HL-60 (cell line): ENCODE measurements at regions not wholly inside any gene's neighbourhood (a gene's known extent, or its start where the extent isn't known, plus 50 kb on each side); places are given as distances from the start of the nearest gene placed in this dataset.

ENCODE experiments used
- DNase-seq, 2 experiments: peaks; one replicate each; pipeline ENCODE4 v3.0.0-alpha.2; 2010 to 2020; ENCODE audit warnings: low read depth in 1 of 2, low spot score in 1 of 2
- H3K27ac ChIP-seq: fragments of 250-450 bp; sonication (Bioruptor Pico); replicated peaks from 2 replicates; pipeline ENCODE4 v1.5.1; 2020; ENCODE audit warnings: mild to moderate bottlenecking, moderate library complexity
- H3K27me3 ChIP-seq: fragments of 250-450 bp; sonication (Bioruptor Pico); 2 replicates; pipeline ENCODE4 v1.5.1; 2021; ENCODE audit warnings: mild to moderate bottlenecking, moderate library complexity; ENCODE audit not compliant: insufficient read depth, poor library complexity, severe bottlenecking
- H3K4me3 ChIP-seq: replicated peaks from 2 replicates; pipeline ENCODE4 v1.5.1; 2011; ENCODE audit warnings: mild to moderate bottlenecking, control low read depth, low read length; ENCODE audit not compliant: insufficient read depth
- GABPA ChIP-seq: IDR thresholded peaks from 2 replicates; pipeline ENCODE4 v1.6.1; 2012; ENCODE audit warnings: low read depth
- POLR2AphosphoS5 ChIP-seq: IDR thresholded peaks from 2 replicates; pipeline ENCODE4 v1.6.1; 2012; ENCODE audit warnings: low read depth
- SPI1 ChIP-seq: IDR thresholded peaks from 2 replicates; pipeline ENCODE4 v1.6.1; 2012; ENCODE audit warnings: low read depth, mild to moderate bottlenecking, borderline replicate concordance
- TF ChIP-seq, protein P1 (sequence below): IDR thresholded peaks from one replicate; pipeline ENCODE4 v1.5.1; 2011; ENCODE audit warnings: low read length, control low read depth, inconsistent platforms; ENCODE audit not compliant: insufficient read depth
- TF ChIP-seq, protein P2 (sequence below): IDR thresholded peaks from 2 replicates; pipeline ENCODE4 v1.6.1; 2012; ENCODE audit warnings: low read depth; ENCODE audit not compliant: insufficient replicate concordance

DNA sequence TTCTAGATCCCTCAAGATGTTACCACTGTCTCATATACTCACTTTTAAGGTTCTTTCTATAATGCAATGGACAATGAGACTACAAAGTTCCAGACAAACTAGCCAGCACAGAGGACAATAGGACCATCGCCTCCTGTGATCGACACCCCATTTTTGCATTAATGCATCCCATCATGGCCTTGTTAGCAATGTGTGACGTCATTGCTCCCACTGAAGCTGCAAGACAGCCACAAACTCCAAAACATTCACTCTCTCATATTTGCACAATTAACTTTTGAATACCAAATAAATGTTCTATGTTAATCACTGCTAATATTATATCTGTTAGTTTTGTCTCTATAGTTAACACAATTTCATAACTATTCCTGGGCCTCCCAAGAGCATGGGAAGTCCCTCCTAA lies 88.8 kb upstream of the TMEM72 start:
- Histone ChIP-seq H3K27ac (no peak overlapping the region), H3K27me3 (no peaks in the 10 kb centered on the region), H3K4me3 (no peak overlapping the region)
- TF ChIP-seq GABPA (no peak), SPI1 (no peak)
- TF ChIP-seq, protein P1, sequence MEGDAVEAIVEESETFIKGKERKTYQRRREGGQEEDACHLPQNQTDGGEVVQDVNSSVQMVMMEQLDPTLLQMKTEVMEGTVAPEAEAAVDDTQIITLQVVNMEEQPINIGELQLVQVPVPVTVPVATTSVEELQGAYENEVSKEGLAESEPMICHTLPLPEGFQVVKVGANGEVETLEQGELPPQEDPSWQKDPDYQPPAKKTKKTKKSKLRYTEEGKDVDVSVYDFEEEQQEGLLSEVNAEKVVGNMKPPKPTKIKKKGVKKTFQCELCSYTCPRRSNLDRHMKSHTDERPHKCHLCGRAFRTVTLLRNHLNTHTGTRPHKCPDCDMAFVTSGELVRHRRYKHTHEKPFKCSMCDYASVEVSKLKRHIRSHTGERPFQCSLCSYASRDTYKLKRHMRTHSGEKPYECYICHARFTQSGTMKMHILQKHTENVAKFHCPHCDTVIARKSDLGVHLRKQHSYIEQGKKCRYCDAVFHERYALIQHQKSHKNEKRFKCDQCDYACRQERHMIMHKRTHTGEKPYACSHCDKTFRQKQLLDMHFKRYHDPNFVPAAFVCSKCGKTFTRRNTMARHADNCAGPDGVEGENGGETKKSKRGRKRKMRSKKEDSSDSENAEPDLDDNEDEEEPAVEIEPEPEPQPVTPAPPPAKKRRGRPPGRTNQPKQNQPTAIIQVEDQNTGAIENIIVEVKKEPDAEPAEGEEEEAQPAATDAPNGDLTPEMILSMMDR, result no peak
- TF ChIP-seq, protein P2, sequence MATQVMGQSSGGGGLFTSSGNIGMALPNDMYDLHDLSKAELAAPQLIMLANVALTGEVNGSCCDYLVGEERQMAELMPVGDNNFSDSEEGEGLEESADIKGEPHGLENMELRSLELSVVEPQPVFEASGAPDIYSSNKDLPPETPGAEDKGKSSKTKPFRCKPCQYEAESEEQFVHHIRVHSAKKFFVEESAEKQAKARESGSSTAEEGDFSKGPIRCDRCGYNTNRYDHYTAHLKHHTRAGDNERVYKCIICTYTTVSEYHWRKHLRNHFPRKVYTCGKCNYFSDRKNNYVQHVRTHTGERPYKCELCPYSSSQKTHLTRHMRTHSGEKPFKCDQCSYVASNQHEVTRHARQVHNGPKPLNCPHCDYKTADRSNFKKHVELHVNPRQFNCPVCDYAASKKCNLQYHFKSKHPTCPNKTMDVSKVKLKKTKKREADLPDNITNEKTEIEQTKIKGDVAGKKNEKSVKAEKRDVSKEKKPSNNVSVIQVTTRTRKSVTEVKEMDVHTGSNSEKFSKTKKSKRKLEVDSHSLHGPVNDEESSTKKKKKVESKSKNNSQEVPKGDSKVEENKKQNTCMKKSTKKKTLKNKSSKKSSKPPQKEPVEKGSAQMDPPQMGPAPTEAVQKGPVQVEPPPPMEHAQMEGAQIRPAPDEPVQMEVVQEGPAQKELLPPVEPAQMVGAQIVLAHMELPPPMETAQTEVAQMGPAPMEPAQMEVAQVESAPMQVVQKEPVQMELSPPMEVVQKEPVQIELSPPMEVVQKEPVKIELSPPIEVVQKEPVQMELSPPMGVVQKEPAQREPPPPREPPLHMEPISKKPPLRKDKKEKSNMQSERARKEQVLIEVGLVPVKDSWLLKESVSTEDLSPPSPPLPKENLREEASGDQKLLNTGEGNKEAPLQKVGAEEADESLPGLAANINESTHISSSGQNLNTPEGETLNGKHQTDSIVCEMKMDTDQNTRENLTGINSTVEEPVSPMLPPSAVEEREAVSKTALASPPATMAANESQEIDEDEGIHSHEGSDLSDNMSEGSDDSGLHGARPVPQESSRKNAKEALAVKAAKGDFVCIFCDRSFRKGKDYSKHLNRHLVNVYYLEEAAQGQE, result no peak
- DNase-seq, result no peak

DNA sequence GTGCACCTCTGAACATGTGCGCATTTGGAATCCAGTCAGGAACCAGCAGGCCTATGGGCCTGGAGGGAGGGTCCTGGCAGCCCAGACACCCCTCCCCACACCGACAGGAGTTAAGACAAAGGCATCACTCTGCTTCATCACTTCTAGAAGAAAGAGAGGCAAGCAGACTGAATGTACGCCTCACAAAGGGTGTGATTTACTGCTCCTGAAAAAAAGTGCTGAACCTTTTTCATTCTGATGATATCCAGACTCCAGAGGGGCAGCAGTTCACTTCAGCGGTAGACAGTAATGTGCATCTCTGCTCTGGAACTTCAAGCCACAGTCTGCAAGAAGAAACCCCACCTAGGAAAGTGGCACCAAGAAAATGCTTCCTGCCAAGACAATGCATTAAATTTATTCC lies 88.2 kb upstream of the TMEM72 start:
- no peak overlapping the region for H3K4me3 ChIP-seq
- TF ChIP-seq POLR2AphosphoS5 (no peak), GABPA (no peak), SPI1 (no peak)
- TF ChIP-seq, protein P2, result no peak
- TF ChIP-seq, protein P1, result no peak
- H3K27me3 ChIP-seq, result no peaks in the 10 kb centered on the region
- H3K27ac ChIP-seq, result no peak overlapping the region
- no peak for DNase-seq

DNA sequence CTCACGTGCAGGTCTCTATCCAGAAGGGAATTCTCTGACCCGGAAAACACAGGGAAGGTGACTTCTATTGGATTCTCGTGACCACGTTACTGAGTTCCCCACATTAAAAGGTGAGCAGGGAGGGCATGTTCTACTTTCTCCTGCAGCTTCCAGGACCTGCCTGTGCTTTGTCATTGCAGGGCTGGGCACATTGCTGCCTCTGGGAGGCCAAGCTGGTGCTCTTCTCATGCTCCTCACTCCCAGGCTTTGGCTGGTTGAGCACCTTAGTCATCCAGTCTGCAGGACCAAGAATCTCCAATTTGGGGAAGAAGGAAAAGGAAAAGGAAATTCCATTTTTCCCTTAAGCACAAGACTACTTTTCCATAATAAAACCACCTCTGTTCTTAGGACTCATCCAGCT lies 86.5 kb upstream of the TMEM72 start:
- Histone ChIP-seq H3K27ac (no peak overlapping the region), H3K27me3 (no peaks in the 10 kb centered on the region), H3K4me3 (no peak overlapping the region)
- TF ChIP-seq GABPA (no peak), SPI1 (no peak), POLR2AphosphoS5 (no peak)
- TF ChIP-seq, protein P2, result no peak
- TF ChIP-seq, protein P1, result no peak
- DNase-seq, result no peak
